HFF-Myc (cell line): ENCODE measurements at regions not wholly inside any gene's neighbourhood (a gene's known extent, or its start where the extent isn't known, plus 50 kb on each side); places are given as distances from the start of the nearest gene placed in this dataset.

Source experiments
- DNase-seq: peaks from one replicate; pipeline ENCODE4 v3.0.0-alpha.2; 2011; ENCODE audit warnings: low read depth; ENCODE audit errors: extremely low read depth
- H3K4me3 ChIP-seq: replicated peaks from 2 replicates; pipeline ENCODE4 v1.5.1; 2011; ENCODE audit warnings: low read depth, mild to moderate bottlenecking, control low read depth, low read length
- CTCF ChIP-seq: IDR thresholded peaks from 2 replicates; pipeline ENCODE4 v1.5.1; 2012; ENCODE audit warnings: mild to moderate bottlenecking, low read depth, low read length, control low read depth; ENCODE audit errors: missing control alignments

- TF ChIP-seq CTCF = no peak
- DNase-seq = no peak
- no peak overlapping the region for H3K4me3 ChIP-seq
These were observed 1460.7 kb downstream of the EFNB2 start for GRCh38 chr13:105074755-105075154.

- no peak for TF ChIP-seq CTCF
- no peak overlapping the region for H3K4me3 ChIP-seq
- no peak for DNase-seq
These were observed 1462.4 kb downstream of the EFNB2 start for GRCh38 chr13:105073041-105073440.

- DNase-seq = no peak
- no peak for TF ChIP-seq CTCF
- H3K4me3 ChIP-seq = no peak overlapping the region
These were observed 1465.0 kb downstream of the EFNB2 start for GRCh38 chr13:105070452-105070851.

- no peak for TF ChIP-seq CTCF
- DNase-seq = no peak
- no peak overlapping the region for H3K4me3 ChIP-seq
These were observed 1466.4 kb downstream of the EFNB2 start for GRCh38 chr13:105069106-105069505.

GRCh38 chr13:105063676-105064075, 1471.8 kb downstream of the EFNB2 start:
- no peak for DNase-seq
- H3K4me3 ChIP-seq = no peak overlapping the region
- no peak for TF ChIP-seq CTCF

- no peak for DNase-seq
- H3K4me3 ChIP-seq = no peak overlapping the region
- no peak for TF ChIP-seq CTCF
These were observed 1475.7 kb downstream of the EFNB2 start for GRCh38 chr13:105059786-105060185.

GRCh38 chr13:105058517-105058916, 1476.9 kb downstream of the EFNB2 start:
- TF ChIP-seq CTCF = no peak
- no peak overlapping the region for H3K4me3 ChIP-seq
- DNase-seq = no peak
